ENCODE measurements at regions not wholly inside any gene's neighbourhood (a gene's known extent, or its start where the extent isn't known, plus 50 kb on each side); places are given as distances from the start of the nearest gene placed in this dataset.

DNA sequence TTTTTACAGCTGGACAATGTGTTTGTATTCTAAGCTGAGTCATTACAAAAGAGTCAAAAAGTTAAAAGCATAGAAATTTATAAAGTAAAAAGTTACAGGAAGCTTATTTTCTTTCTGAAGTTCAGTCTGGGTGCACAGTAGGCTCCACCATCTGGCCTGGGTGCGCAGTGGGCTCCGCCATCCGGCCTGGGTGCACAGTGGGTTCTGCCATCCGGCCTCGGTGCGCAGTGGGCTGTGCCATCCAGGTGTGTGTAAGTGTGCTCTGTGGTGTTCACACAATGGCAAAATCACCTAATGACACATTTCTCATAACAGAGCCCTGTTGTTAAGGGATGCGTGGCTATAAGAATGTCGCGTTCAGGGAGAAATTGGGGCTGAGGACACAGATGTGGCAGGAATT lies 195.5 kb downstream of the ANKRD30B start:
- TF ChIP-seq POLR2A (IDR thresholded peaks at IDR 0.05; ENCODE audit: low read length) (no peak), GATA1 (IDR thresholded peaks at IDR 0.05; ENCODE audit: low read depth, low read length) (no peak)
